HG02759 (cell line): ENCODE measurements at regions not wholly inside any gene's neighbourhood (a gene's known extent, or its start where the extent isn't known, plus 50 kb on each side); places are given as distances from the start of the nearest gene placed in this dataset.

Experiments used
- ATAC-seq: cut with Tn5 transposase; IDR thresholded peaks from one replicate; pipeline ENCODE4 v1.9.1; 2021; ENCODE audit warnings: mild to moderate bottlenecking, moderate library complexity; ENCODE audit not compliant: unreplicated experiment

DNA sequence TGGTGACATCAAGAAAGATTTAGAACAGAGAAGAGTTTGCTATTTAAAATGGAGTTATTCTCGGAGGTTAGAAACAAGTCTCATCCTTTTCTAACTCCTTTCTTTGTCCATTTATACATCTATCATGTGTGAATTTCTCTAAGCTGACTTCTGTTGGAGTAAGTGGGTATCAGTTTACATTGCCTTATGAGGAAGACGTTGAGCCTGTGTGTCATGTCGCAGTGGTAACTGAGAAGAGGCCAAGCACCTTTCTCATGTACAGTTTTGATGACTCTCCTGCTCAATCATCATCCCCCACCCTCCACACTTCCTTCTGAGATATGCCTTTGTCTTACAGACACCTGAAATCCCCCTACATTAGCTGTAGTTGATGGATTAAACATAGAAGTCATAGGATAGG is 624.8 kb downstream of the LIG4 start:
- ATAC-seq, result no peak

DNA sequence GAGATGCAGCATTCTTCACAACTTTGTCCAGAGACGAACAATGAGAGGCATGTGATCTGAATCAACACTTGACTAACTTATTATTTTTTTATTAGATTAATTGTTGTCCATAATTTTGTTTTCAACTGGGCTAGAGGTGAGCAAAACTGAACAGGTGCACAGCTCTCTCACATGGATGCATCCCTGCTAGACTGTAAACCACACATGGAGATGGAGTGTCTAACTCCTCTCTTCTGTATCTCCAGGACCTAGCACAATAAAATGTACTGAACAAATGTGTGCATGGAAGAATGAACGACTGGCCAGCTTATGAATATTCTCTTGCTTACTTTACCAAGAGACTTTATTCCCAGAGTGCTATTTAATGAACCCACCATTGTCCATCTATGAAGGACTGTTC is 627.7 kb downstream of the LIG4 start:
- no peak for ATAC-seq

DNA sequence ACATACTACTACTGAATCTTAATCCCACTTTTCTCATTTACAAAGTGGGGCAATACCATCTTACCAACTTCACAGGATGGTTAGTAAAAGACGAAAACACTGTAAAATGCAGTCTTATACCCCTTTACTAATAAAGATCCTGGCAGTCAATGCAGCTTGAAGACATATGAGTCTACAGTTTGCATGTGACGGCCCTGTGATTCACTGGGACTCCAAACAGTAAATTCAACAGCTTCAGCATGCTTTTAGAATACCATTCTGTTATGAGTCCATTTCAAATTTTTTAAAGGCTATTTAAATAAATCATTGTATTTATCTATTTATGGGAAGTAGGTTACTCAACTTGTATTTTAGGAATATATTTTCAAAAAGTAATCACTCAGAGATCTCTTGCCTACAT is 629.1 kb downstream of the LIG4 start:
- ATAC-seq, result no peak

DNA sequence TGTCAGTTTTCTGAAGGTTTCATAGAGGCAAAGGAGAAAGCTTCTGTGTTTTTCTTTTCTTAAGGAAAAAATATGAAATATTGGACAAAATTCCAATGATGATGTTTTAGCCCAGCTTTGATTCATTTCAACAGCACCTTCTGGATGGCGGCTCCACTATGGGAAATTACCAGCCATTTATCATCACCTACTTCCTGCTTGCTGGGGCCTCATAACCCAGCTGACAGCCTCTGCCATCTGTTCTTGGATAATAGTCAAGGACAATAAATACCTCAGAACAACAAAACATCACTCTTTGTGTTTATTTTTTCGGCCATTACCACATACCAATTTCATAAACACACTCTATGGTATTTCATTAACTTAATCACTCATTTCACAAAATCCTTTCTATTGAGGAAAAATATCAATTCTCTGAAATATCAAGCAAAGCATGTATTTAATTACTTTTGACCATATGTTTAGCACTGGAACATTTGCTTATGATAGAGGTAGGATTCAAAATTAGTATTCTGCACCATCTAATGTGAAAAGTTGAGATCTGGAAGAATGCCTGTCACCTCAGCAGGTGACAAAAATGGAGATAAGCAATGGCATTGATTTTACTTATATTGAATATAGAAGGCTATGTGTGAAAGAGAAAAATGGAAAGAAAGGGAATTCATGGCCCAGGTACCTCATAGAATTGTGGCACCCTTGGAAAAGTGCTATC is 629.7 kb downstream of the LIG4 start:
- ATAC-seq, result no peak

DNA sequence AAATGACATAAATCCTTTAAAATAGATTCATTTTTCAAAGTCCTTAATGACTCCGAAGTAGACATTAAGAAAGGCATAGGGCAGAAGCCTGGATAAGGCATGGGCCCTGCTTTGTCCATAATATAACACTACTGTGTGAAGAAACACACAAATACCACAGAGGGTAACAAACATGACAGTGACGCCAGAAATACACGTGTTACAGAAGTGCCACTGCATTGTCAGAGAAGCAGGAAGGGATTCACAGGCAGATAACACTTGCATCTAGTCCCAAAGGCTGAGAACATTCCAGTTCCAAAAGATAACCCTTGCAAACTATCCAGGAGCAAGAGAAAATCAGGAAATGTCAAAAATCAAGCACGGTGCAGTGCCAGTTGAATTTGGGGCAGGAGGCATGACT is 633.2 kb downstream of the LIG4 start:
- ATAC-seq, result no peak

DNA sequence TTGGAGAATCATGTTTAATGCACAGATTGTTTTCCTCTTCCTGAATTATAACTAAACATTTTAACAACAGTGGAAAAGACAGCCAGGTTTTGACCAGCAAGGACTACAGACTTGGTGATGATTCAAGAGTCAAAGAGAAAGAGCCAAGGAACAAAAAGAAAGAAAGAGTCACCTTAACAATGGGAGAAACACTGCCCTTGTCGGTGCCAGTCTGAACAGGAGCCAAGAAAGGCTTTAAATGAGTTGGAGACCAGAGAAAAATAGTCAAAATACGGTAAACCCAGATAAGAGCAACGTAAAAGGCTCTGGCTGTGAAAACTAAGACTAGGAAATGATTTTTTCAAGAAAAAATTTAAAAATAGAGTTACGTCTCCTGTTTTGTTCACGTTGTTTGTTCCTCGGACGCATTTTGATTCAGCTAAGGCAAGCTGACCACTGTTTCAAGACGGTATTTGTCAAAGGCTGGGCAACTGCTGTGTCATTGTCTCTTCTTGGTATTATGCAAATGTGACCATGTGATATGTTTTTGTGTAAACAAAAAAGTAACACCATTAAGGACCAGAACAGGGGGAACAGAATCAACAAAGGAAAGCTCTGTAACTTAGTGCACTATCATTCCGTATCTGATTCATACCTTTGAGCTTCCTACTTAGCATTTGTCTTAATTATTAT is 634.5 kb downstream of the LIG4 start:
- no peak for ATAC-seq

DNA sequence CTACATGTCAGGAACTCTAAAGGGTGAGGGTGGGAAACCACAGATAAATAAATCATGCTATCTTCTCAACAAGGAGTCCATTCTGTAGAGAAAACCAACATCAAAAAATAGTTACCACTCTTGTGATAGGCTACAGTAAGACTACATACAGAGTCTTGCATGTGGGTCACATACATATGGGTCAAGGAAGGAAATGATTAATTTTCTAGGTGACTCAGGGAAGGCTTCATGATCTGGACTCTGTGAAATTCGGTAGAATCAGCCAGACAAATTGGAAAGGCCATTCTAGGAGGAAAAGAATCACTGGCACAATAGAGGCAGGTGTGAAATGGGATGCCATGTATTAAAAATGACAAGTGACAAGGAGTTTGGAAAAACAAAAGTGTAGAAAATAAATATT is 638.9 kb downstream of the LIG4 start:
- ATAC-seq, result no peak

DNA sequence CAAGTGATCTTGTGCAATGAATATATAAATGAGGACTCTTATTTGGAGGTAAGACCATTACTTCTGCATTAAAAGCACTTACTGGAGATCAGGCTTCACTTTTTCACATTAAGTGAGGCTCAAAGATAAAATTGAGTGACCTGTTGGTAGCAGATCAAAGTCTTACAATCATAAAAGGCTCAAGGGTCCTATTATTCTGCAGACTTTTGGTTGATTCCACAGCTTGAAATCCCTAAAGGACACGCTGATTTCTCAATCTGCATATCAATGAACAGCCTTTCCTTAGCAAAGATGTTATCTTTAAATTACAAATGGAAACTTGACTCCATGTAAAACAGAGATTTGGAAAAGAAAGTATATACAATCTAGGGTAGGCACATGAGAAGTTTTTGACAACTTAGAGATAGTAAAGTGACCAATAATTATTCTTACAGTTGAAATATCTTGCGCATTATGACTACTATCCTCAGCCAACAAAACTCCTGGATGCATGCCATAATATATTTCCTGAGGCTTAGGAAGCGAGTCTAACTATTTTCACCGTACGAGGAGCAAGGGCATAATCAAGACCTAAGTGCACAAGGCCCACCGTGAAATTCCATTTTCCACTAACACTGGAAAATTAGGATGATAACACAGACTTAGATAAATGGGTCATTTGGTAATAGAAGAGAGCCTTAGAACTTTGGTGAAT is 640.7 kb downstream of the LIG4 start:
- no peak for ATAC-seq

DNA sequence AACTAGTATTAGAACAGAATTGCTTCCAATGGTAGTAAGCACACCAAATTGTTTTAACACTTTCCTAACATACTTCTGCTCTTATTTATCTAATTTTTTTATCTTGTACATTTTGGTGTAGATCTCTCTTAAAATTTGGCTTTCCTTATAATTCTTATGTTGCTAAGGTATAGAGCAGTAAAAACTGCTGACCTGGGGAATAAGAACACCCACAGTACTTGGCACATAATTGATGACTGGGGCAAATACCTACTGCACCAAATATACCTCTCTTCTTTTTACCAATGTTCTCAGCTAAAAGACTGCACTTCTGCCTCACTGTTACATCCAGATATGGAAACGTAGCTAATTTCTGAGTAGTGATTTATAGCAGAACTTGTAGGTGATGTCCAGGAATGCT is 642.2 kb downstream of the LIG4 start:
- ATAC-seq, result no peak

DNA sequence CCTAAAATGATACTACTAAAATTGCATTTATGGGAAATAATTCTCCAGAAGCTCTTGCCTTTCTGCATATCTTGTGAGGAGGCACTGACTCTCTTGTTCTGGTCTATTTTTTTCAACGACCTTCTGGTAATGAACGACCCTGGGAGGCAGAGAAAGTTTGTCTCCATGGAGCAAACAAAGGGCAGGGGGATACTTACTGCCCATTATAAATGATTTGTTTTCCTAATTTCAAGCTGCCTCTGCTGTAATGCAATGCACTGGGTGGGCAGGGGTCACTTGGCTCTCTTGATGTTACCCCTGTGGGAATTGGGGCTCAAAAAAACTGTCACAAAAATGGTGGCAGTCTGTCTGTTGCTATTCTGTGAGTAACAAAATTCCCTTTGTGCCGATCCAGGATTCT is 643.2 kb downstream of the LIG4 start:
- ATAC-seq, result no peak

DNA sequence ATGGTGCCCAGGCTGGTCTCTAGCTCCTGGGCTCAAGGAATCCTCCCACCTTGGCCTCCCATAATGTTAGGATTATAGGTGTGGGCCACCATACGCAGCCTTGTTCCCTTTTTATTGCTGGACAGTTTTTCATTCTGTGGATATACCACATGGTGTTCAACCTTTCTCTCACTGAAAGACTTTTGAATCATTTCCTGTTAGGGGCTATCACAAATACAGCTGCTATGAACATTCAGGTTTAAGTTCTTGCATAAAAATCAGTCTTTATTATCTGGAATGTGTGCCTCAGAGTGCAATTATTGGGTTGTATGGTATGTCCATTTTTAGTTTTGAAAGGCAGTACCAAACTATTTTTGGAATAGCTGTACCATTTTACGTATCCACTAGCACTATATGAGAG is 647.2 kb downstream of the LIG4 start:
- ATAC-seq, result no peak

DNA sequence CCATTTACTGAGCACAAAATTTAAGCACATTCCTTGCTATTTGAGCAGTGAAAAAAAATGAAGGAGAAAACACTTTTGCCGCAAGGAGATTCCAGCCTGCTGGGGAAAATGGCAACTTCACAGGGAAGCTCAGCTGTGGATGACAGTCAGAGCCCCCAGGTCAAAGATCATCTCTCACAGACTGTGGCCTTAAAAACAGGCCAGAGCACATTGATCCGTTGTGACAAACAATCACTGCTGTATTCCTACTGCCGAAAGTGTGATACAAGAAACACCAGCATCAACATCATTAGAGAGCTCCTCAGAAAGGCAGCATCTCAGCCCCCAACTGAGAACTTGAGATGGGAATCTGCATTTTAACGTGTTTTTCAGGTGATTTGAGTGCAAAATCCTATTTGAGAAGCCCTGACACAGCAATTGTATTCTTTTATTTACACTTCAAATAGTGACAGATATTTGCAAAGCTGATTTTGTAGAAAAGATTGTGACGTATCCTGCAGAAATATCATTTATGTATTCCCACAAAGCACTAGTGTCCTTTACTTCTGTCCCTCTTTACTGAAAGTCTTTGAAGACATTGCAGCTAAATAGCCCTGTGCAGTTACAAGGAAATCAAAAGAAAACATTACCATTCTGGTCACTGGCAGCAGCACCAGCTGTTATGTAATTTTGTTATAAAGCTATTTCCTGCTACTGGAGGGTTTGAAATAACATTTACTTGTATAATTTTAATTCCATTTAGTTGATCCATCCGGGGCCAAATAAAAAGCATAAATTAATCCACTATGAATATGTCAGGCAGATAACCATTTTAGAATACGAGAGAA is 652.0 kb downstream of the LIG4 start:
- ATAC-seq, result no peak

DNA sequence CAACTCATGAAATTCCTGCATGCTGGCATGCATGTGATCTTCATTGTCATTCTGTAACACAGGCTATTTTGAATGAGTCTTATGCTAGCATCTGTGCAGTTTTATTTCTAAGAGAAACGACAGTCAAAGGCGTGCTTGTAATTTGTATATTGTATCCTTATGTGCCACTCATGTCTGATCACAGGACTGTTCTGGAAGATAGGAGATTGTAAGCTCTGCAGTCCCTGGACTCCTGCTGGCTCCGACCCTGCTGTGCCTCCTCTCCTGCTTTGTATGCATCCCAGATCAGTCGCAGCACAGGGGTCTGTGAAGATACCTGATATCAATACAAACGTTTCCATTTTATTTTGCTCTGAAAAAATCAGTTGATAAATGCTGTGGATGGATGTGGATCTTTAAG is 653.1 kb downstream of the LIG4 start:
- no peak for ATAC-seq

DNA sequence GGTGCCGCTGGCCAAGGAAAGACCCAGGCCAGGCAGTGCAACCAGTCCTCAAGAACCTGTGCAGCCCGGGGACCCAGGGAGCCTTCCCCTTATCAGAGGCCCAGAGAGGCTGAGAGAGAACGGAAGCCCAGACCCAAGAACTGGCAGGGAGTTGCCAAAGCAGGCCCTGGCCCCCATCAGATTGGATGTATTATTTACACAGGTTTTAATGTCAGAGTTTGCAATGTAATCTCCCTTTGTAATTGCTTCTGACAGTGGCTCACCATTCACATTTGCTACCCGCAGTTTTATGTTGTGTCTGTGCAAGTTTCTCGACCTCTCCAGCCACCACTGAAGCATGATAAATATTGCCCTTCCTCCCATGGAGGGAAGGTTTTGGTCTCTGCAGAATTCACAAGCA is 660.9 kb downstream of the LIG4 start:
- ATAC-seq, result no peak

DNA sequence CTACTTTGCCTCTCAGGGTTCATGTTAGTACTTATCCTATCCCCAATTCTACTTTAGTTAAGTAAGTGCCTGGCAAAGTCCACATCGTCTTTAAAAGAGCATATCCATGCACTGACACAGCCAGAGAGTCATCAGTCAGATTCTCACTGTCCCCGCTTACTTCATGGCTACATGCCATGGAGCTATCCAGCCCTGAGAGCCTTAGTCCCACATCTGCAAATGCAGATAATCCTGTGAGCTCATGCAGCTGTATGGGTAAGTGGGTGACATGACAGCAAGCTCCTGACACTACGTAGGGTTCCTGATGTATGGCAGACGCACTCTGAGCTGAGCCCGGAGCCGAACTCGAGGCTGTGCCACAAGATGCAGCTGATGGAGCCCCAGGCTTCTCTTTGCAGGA is 661.5 kb downstream of the LIG4 start:
- no peak for ATAC-seq

DNA sequence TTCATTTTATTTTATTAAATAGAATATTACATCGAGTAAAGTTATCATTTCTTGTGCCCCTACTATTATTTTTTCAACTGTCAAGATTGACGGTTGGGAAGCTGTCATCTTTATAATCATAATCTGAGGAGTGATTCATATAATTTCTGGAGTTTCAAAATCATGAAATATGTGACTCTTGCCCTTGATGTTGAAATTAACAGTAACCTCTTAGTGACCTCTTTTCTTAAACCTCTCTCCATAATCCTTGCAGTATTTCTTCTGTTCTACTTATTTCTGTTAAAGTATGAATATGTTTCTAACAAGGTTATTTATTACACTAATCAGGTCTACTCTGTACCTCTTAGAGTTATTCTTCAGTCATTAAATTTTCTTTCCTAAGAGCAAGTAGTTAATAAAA is 663.8 kb downstream of the LIG4 start:
- ATAC-seq, result no peak

DNA sequence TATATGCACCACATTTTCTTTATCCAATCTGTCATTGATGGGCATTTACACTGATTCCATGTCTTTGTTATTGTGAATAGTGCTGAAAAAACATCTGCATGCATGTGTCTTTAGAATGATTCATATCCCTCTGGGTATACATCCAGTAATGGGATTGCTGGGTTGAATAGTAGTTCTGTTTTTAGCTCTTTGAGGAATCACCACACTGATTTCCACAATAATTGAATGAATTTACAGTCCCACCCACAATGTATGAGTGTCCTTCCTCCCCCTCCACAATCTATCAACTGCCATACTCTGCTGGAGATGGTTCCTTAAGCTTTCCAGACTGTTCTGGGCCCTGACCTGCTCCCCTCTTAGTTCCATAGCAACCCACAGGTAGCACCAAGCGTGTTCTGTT is 667.0 kb downstream of the LIG4 start:
- ATAC-seq, result no peak

DNA sequence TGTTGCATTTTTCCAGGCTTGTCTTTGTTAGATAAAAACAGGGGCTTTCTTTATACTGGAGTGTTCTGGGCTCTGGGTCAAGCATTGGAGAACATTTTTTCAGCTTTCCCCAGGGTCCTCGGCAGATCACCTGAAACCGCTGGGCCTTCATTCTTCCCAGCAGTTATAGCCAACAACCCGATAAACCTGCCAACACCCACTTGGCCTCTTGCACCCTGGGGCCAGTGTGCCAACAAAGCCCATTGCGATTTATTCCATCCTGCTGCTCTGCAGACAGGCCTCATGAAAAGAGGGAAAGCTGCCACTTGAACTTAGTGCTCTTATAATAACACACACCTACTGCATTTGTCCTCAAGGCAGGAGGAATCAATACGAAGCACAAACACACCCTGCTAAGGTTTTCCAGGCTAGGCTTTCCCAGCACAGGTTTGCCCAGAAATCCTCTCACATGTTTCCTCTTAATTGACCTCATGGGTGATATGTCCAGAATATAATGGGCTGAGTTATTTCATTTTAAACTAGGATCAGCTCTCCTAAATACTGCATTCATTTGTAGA is 669.3 kb downstream of the LIG4 start:
- ATAC-seq, result no peak

DNA sequence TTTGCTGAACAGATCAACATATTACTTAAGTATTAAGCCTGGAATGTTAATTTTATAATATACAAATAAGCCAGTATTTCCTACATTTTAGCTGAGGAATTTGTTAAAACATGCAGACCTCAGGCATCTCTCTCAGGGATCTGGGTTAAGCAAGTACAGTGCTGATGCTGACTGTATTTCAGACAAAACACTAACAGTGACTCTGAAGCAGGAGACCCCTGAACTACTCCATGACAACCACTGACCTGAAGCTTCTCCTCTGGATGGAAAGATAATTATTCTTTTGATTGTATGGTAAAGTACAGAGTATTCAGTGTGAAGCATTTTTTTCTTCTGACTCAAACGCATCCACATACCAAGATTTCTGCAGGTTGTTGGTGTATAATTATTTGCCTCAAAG is 680.8 kb downstream of the LIG4 start:
- no peak for ATAC-seq

DNA sequence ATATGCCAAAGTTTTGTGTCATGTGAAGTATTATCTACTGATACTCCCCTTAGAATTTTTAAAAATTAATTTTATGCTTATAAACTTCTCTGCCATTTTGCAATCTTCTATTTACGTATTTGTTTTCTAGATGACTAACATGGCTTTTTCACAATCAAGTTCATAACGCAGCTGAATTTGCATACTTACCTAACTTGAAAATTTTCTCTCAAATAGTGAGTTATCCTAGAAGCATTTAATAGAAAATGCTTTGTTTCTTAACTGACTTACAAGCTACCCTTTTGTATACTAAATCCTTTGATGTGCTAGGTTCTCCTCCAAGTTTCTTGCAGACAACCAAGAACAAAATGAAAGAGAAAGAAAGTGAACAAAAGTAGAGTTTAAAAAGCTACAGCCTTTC is 683.5 kb downstream of the LIG4 start:
- no peak for ATAC-seq

DNA sequence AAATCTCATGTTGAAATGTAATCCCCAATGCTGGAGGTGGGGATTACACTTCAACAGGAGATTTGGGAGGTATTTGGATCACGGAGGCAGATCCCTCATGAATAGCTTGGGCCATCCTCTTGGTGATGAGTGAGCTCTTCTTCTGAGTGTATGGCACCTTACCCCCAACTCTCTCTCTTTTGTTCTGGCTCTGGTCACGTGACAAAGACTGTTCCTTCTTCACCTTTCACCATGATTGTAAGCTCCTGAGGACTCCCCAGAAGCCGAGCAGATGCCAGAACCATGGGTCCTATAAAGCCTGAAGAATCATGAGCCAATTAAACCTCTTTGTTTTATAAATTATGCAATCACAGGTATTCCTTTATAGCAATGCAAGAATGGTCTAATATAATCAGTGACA is 684.2 kb downstream of the LIG4 start:
- no peak for ATAC-seq
